ENCODE measurements at regions not wholly inside any gene's neighbourhood (a gene's known extent, or its start where the extent isn't known, plus 50 kb on each side); places are given as distances from the start of the nearest gene placed in this dataset.

GRCh38 chr3:148073721-148074456 is 623.8 kb upstream of the AGTR1 start:
- DNase-seq (ENCODE audit: low read depth, low spot score): no peak
- in situ Hi-C loops (cut with HindIII; ENCODE audit: low pct_unique_long_range_greater_than_20kb, low sequenced_read_pairs): no loop called here

- in situ Hi-C loops (cut with HindIII; ENCODE audit: low pct_unique_long_range_greater_than_20kb, low sequenced_read_pairs): no loop called here
- no peak for DNase-seq (ENCODE audit: low read depth, low spot score)
Observed at GRCh38 chr3:148074946-148075345, 622.8 kb upstream of the AGTR1 start.

- DNase-seq (ENCODE audit: low read depth, low spot score): peak; percentile 81
- in situ Hi-C loops (cut with HindIII; ENCODE audit: low pct_unique_long_range_greater_than_20kb, low sequenced_read_pairs): no loop called here
Observed at GRCh38 chr3:148075771-148076716, 621.7 kb upstream of the AGTR1 start.

GRCh38 chr3:148077318-148077923 is 620.3 kb upstream of the AGTR1 start:
- DNase-seq (ENCODE audit: low read depth, low spot score): peak; percentile 67
- in situ Hi-C loops (cut with HindIII; ENCODE audit: low pct_unique_long_range_greater_than_20kb, low sequenced_read_pairs): no loop called here

GRCh38 chr3:148077965-148078364 is 619.7 kb upstream of the AGTR1 start:
- in situ Hi-C loops (cut with HindIII; ENCODE audit: low pct_unique_long_range_greater_than_20kb, low sequenced_read_pairs): no loop called here
- DNase-seq (ENCODE audit: low read depth, low spot score): peak; percentile 51

- in situ Hi-C loops (cut with HindIII; ENCODE audit: low pct_unique_long_range_greater_than_20kb, low sequenced_read_pairs): no loop called here
- DNase-seq (ENCODE audit: low read depth, low spot score): peak; percentile 47
Observed at GRCh38 chr3:148078658-148079057, 619.0 kb upstream of the AGTR1 start.

- DNase-seq (ENCODE audit: low read depth, low spot score): peak; percentile 65
- in situ Hi-C loops (cut with HindIII; ENCODE audit: low pct_unique_long_range_greater_than_20kb, low sequenced_read_pairs): no loop called here
Observed at GRCh38 chr3:148079370-148079769, 618.3 kb upstream of the AGTR1 start.

- in situ Hi-C loops (cut with HindIII; ENCODE audit: low pct_unique_long_range_greater_than_20kb, low sequenced_read_pairs): no loop called here
- no peak for DNase-seq (ENCODE audit: low read depth, low spot score)
Observed at GRCh38 chr3:148081926-148082325, 615.8 kb upstream of the AGTR1 start.

GRCh38 chr3:148082506-148083280 is 615.0 kb upstream of the AGTR1 start:
- no peak for DNase-seq (ENCODE audit: low read depth, low spot score)
- in situ Hi-C loops (cut with HindIII; ENCODE audit: low pct_unique_long_range_greater_than_20kb, low sequenced_read_pairs): no loop called here

- in situ Hi-C loops (cut with HindIII; ENCODE audit: low pct_unique_long_range_greater_than_20kb, low sequenced_read_pairs): no loop called here
- DNase-seq (ENCODE audit: low read depth, low spot score): no peak
Observed at GRCh38 chr3:148083526-148084182, 614.0 kb upstream of the AGTR1 start.

GRCh38 chr3:148084931-148085330 is 612.8 kb upstream of the AGTR1 start:
- in situ Hi-C loops (cut with HindIII; ENCODE audit: low pct_unique_long_range_greater_than_20kb, low sequenced_read_pairs): no loop called here
- peak; percentile 84 for DNase-seq (ENCODE audit: low read depth, low spot score)

- DNase-seq (ENCODE audit: low read depth, low spot score): no peak
- in situ Hi-C loops (cut with HindIII; ENCODE audit: low pct_unique_long_range_greater_than_20kb, low sequenced_read_pairs): no loop called here
Observed at GRCh38 chr3:148087601-148088371, 609.9 kb upstream of the AGTR1 start.

- no peak for DNase-seq (ENCODE audit: low read depth, low spot score)
- in situ Hi-C loops (cut with HindIII; ENCODE audit: low pct_unique_long_range_greater_than_20kb, low sequenced_read_pairs): no loop called here
Observed at GRCh38 chr3:148089171-148089570, 608.5 kb upstream of the AGTR1 start.

- DNase-seq (ENCODE audit: low read depth, low spot score): no peak
- in situ Hi-C loops (cut with HindIII; ENCODE audit: low pct_unique_long_range_greater_than_20kb, low sequenced_read_pairs): no loop called here
Observed at GRCh38 chr3:148090156-148090555, 607.5 kb upstream of the AGTR1 start.

GRCh38 chr3:148092624-148093347 is 604.9 kb upstream of the AGTR1 start:
- DNase-seq (ENCODE audit: low read depth, low spot score): no peak
- in situ Hi-C loops (cut with HindIII; ENCODE audit: low pct_unique_long_range_greater_than_20kb, low sequenced_read_pairs): no loop called here

- in situ Hi-C loops (cut with HindIII; ENCODE audit: low pct_unique_long_range_greater_than_20kb, low sequenced_read_pairs): no loop called here
- DNase-seq (ENCODE audit: low read depth, low spot score): no peak
Observed at GRCh38 chr3:148093753-148094152, 604.0 kb upstream of the AGTR1 start.
